ENCODE measurements at regions not wholly inside any gene's neighbourhood (a gene's known extent, or its start where the extent isn't known, plus 50 kb on each side); places are given as distances from the start of the nearest gene placed in this dataset.

DNA sequence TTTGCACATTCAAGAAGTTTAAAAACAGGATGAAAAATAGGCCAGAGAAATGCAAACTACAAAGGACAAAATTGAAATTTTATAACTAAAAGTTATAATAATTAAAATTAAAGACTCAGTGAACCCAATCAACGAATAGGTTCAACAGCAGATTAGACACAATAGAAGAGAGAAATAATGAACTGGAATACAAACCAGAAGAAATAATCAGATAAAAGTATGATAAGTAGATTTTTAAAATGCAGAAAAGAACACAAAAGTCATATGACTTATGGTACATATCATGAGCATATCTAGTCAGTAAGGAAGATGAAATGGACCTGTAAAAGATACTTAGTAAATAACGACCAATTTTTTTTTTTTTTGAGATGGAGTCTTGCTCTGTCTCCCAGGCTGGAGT, 108.1 kb upstream of the COG2 start:
- no peak overlapping the region for H2AFZ ChIP-seq (ENCODE audit: low read length)
- H3K36me3 ChIP-seq (replicated peaks in 1 of 2; ENCODE audit: control insufficient read depth in 1 of 2, insufficient read depth in 2 of 2, low read length in 2 of 2), result no peaks in the 10 kb centered on the region
- H3K4me3 ChIP-seq (replicated peaks in 1 of 3; ENCODE audit: insufficient read depth in 1 of 3, low read depth in 2 of 3, low read length in 3 of 3), result no peak overlapping the region
- no peak overlapping the region for H3K27ac ChIP-seq (ENCODE audit: extremely low read length, insufficient read depth, low read length)
- no peaks in the 10 kb centered on the region for H3K79me2 ChIP-seq (ENCODE audit: insufficient read depth, low read length)
- no peak for ATAC-seq
- no peaks in the 10 kb centered on the region for H3K4me1 ChIP-seq (ENCODE audit: insufficient read depth, low read length)
- no peaks in the 10 kb centered on the region for H3K27me3 ChIP-seq (ENCODE audit: control insufficient read depth in 1 of 2, insufficient read depth in 2 of 2, low read length in 2 of 2)
- no TSS peak for BruUV-seq (replicated peaks)
- CTCF ChIA-PET (ENCODE audit: low intra/inter-chr PET ratio, low total read pairs), result no interaction called here
- peaks cover 8% of the 10 kb centered on the region; the same call in 1 of the 2 replicates for H3K9me3 ChIP-seq (ENCODE audit: low read length)
- TF ChIP-seq ZBTB42 (CRISPR knock-in tag; IDR thresholded peaks at IDR 0.05), result no peak
- TF ChIP-seq MIER2 (CRISPR knock-in tag; IDR thresholded peaks at IDR 0.05), result no peak
- no peak for TF ChIP-seq ZFAT (CRISPR knock-in tag; conservative IDR thresholded peaks at IDR 0.05)
- TF ChIP-seq MTA1 (CRISPR knock-in tag; IDR thresholded peaks at IDR 0.05; ENCODE audit: borderline replicate concordance), result no peak
- TF ChIP-seq JUNB (CRISPR knock-in tag; IDR thresholded peaks at IDR 0.05; ENCODE audit: borderline replicate concordance), result no peak
- no peak for TF ChIP-seq HMG20B (CRISPR knock-in tag; conservative IDR thresholded peaks at IDR 0.05)
- TF ChIP-seq, protein P1, sequence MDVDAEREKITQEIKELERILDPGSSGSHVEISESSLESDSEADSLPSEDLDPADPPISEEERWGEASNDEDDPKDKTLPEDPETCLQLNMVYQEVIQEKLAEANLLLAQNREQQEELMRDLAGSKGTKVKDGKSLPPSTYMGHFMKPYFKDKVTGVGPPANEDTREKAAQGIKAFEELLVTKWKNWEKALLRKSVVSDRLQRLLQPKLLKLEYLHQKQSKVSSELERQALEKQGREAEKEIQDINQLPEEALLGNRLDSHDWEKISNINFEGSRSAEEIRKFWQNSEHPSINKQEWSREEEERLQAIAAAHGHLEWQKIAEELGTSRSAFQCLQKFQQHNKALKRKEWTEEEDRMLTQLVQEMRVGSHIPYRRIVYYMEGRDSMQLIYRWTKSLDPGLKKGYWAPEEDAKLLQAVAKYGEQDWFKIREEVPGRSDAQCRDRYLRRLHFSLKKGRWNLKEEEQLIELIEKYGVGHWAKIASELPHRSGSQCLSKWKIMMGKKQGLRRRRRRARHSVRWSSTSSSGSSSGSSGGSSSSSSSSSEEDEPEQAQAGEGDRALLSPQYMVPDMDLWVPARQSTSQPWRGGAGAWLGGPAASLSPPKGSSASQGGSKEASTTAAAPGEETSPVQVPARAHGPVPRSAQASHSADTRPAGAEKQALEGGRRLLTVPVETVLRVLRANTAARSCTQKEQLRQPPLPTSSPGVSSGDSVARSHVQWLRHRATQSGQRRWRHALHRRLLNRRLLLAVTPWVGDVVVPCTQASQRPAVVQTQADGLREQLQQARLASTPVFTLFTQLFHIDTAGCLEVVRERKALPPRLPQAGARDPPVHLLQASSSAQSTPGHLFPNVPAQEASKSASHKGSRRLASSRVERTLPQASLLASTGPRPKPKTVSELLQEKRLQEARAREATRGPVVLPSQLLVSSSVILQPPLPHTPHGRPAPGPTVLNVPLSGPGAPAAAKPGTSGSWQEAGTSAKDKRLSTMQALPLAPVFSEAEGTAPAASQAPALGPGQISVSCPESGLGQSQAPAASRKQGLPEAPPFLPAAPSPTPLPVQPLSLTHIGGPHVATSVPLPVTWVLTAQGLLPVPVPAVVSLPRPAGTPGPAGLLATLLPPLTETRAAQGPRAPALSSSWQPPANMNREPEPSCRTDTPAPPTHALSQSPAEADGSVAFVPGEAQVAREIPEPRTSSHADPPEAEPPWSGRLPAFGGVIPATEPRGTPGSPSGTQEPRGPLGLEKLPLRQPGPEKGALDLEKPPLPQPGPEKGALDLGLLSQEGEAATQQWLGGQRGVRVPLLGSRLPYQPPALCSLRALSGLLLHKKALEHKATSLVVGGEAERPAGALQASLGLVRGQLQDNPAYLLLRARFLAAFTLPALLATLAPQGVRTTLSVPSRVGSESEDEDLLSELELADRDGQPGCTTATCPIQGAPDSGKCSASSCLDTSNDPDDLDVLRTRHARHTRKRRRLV (CRISPR knock-in tag; IDR thresholded peaks at IDR 0.05), result no peak
- no peak for TF ChIP-seq ETV5 (CRISPR knock-in tag; IDR thresholded peaks at IDR 0.05; ENCODE audit: borderline replicate concordance)
- no peak for TF ChIP-seq TMF1 (CRISPR knock-in tag; IDR thresholded peaks at IDR 0.05; ENCODE audit: low read depth)
- TF ChIP-seq ZNF282 (IDR thresholded peaks at IDR 0.05; ENCODE audit: partially characterized antibody), result no peak
- no peak for TF ChIP-seq ELF4 (CRISPR knock-in tag; IDR thresholded peaks at IDR 0.05; ENCODE audit: borderline replicate concordance)
- TF ChIP-seq GTF3A (CRISPR knock-in tag; conservative IDR thresholded peaks at IDR 0.05), result no peak
- TF ChIP-seq TP53 (CRISPR knock-in tag; conservative IDR thresholded peaks at IDR 0.05), result no peak
- no peak for TF ChIP-seq ZFP36L1 (CRISPR knock-in tag; IDR thresholded peaks at IDR 0.05)
- no peak for TF ChIP-seq PLRG1 (conservative IDR thresholded peaks at IDR 0.05)
- no peak for TF ChIP-seq RBAK (CRISPR knock-in tag; IDR thresholded peaks at IDR 0.05)
- no peak for TF ChIP-seq SMC3 (IDR thresholded peaks at IDR 0.05; ENCODE audit: low read length)
- no peak for TF ChIP-seq RXRB (CRISPR knock-in tag; IDR thresholded peaks at IDR 0.05; ENCODE audit: borderline replicate concordance)
- no peak for TF ChIP-seq ZNF468 (CRISPR knock-in tag; IDR thresholded peaks at IDR 0.05)
- no peaks in the 10 kb centered on the region for H4K20me1 ChIP-seq (ENCODE audit: insufficient read depth, low read length)
- intact Hi-C loops (cut with micrococcal nuclease; ENCODE audit: unreplicated experiment), result no loop called here
- no peak overlapping the region for H3K9ac ChIP-seq (ENCODE audit: insufficient read depth, low read depth, low read length)
- POLR2A ChIA-PET, result no interaction called here
- FAIRE-seq, result no peak
- in situ Hi-C loops (cut with HindIII; ENCODE audit: extremely low pct_ligation_motif_present, low pct_unique_long_range_greater_than_20kb), result no loop called here
- H3K4me2 ChIP-seq (ENCODE audit: low read depth, low read length), result no peak overlapping the region
- no peak for DNase-seq (ENCODE audit: low spot score)
- 1% methylated on average over 2 of the region's 2 CpGs for WGBS (ENCODE audit: low lambda C conversion rate)

Data from HepG2 (cell line).